Esophagus (tissue), 2 donors: ENCODE measurements at regions not wholly inside any gene's neighbourhood (a gene's known extent, or its start where the extent isn't known, plus 50 kb on each side); places are given as distances from the start of the nearest gene placed in this dataset.

Experiments
- H3K27ac ChIP-seq, 2 donors: one replicate each; pipeline ENCODE4 v1.5.1; 2013; ENCODE audit warnings: low read depth in 2 of 2, mild to moderate bottlenecking in 2 of 2, inconsistent platforms in 1 of 2, low read length in 1 of 2, moderate library complexity in 1 of 2
- H3K27me3 ChIP-seq, 2 donors: one replicate each; pipeline ENCODE4 v1.6.1; 2013; ENCODE audit warnings: low read length in 2 of 2, control low read depth in 1 of 2, mild to moderate bottlenecking in 1 of 2; ENCODE audit not compliant: insufficient read depth in 2 of 2, control insufficient read depth in 1 of 2
- H3K36me3 ChIP-seq, 2 donors: one replicate each; pipeline ENCODE4 v1.6.1; 2013; ENCODE audit warnings: low read length in 1 of 2; ENCODE audit not compliant: control insufficient read depth in 2 of 2, insufficient read depth in 2 of 2
- H3K4me1 ChIP-seq, 2 donors: one replicate each; pipeline ENCODE4 v1.6.1; 2013; ENCODE audit warnings: low read length in 1 of 2; ENCODE audit not compliant: control insufficient read depth in 2 of 2, insufficient read depth in 2 of 2
- H3K4me3 ChIP-seq, 2 donors: one replicate each; pipeline ENCODE4 v1.5.1; 2013; ENCODE audit warnings: low read length in 2 of 2, mild to moderate bottlenecking in 2 of 2, low read depth in 1 of 2, moderate library complexity in 1 of 2
- H3K9me3 ChIP-seq, 2 donors: one replicate each; pipeline ENCODE4 v1.6.1; 2013; ENCODE audit warnings: mild to moderate bottlenecking in 2 of 2, low read depth in 1 of 2, low read length in 1 of 2, moderate library complexity in 1 of 2; ENCODE audit not compliant: control insufficient read depth in 2 of 2, insufficient read depth in 1 of 2
- WGBS, 2 donors: extraction: QIAGEN DNeasy Blood & Tissue Kit; methylation state at CpG; one replicate each; pipeline ENCODE4 v1.1.7; 2013; 5-methylcytosine and 5-hydroxymethylcytosine counted together
- donor health status: healthy with polysubstance abuse.
- donor health status: Bipolar disorder and iron deficiency.

DNA sequence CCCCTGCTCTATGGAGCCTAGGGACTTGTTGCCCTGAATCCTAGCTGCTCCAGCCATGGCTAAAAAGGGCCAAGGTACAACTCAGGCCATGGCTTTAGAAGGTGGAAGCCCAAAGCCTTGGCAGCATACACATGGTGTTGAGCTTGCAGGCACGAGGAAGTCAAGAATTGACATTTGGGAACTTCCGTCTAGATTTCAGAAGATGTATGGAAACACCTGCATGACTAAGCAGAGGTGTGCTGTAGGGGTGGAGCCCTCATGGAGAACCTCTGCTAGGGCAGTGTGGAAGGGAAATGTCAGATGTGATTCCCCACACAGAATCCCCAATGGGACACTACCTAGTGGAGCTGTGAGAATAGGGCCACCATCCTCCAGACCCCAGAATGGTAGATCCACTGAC is 95.1 kb upstream of the TMEM170B start:
- no peaks in the 10 kb centered on the region for H3K36me3 ChIP-seq
- H3K27ac ChIP-seq: no peak overlapping the region
- no peaks in the 10 kb centered on the region for H3K4me1 ChIP-seq
- WGBS, 2 donors: 67 to 77% methylated on average over 2 of the region's 2 CpGs
- no peak overlapping the region for H3K4me3 ChIP-seq
- H3K9me3 ChIP-seq: no peaks in the 10 kb centered on the region
- H3K27me3 ChIP-seq: no peaks in the 10 kb centered on the region

DNA sequence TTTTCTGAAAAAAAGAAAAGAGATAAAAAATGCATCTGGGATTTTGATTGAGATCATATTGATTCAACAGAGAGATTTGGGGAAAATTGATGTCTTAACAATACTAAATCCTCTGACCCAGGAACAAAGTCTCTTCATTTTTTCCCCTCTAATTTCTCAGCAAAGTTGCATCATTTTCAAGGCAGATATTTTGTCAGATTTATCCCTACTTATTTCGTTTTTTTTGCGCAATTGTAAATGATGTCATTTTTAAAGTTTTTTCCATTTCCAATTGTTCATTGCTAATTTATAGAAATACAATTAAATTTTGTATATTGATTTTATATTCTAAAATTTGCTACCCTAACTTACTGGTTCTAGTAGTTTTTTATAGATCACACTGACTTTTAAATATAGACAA is 97.7 kb upstream of the TMEM170B start:
- no peaks in the 10 kb centered on the region for H3K27me3 ChIP-seq
- H3K36me3 ChIP-seq: no peaks in the 10 kb centered on the region
- WGBS, 2 donors: 84 to 87% methylated on average over 2 of the region's 2 CpGs
- no peak overlapping the region for H3K4me3 ChIP-seq
- H3K27ac ChIP-seq: no peak overlapping the region
- H3K9me3 ChIP-seq: no peaks in the 10 kb centered on the region
- H3K4me1 ChIP-seq: no peaks in the 10 kb centered on the region

DNA sequence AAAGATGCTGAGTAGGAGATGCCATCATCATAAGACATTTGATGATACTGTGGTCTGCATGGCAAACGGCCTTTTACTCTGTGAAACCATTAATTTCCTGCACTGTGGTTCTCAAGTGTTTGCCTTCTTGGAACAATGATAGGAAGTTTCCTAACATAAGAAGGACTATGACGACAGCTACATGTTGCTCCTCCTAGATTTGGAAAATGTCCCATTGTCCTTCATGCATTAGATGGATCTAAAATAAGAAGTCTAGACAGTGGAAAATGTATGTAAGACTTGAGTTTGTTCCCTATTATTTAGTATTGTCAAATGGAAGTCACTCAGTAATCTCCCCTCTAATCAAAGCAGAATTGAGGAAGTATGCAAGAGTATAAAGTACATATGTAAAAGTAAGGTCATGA is 98.5 kb upstream of the TMEM170B start:
- no peak overlapping the region for H3K27ac ChIP-seq
- 42 to 50% methylated on average over 2 of the region's 2 CpGs for WGBS, 2 donors

DNA sequence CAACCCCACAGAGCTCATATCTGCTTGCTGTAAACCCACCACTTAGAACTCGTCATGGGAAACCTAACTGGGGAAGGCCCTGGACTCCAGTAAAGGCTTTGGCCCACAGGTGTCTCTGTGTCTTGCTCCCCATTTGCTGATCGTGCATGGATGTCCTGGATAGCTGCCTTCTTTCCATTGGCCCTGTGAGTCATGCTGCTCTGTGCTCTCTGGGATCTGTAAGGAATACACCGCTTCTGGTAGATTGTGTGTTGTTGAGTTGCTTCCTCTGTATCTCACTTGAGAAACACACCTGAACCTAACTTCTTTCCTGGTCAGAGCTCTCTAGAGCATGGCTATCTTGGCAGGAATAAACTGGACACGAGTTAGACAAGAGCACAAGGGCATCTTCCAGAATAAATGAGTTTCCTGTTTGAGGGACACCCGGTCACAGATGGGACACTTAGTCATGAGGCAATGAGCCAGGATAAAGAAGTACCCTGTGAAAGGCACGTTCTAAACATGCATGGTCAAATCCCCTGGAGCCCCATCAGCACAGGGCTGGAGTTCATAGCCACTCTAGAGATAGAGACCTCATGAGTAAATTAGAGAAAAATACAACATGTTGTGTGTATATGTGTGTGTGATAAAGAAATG is 99.6 kb upstream of the TMEM170B start:
- WGBS, 2 donors: 61 to 67% methylated on average over 6 of the region's 6 CpGs
- Histone ChIP-seq H3K27me3 (no peaks in the 10 kb centered on the region), H3K4me3 (no peak overlapping the region), H3K9me3 (no peaks in the 10 kb centered on the region), H3K4me1 (no peaks in the 10 kb centered on the region), H3K36me3 (no peaks in the 10 kb centered on the region), H3K27ac (peak overlapping the region in 1 of 2 donors; percentile 17)

More for the DNA sequence above, 98.5 kb upstream of the TMEM170B start:
- Histone ChIP-seq H3K36me3 (no peaks in the 10 kb centered on the region), H3K4me3 (no peak overlapping the region), H3K4me1 (no peaks in the 10 kb centered on the region), H3K9me3 (no peaks in the 10 kb centered on the region), H3K27me3 (no peaks in the 10 kb centered on the region)

DNA sequence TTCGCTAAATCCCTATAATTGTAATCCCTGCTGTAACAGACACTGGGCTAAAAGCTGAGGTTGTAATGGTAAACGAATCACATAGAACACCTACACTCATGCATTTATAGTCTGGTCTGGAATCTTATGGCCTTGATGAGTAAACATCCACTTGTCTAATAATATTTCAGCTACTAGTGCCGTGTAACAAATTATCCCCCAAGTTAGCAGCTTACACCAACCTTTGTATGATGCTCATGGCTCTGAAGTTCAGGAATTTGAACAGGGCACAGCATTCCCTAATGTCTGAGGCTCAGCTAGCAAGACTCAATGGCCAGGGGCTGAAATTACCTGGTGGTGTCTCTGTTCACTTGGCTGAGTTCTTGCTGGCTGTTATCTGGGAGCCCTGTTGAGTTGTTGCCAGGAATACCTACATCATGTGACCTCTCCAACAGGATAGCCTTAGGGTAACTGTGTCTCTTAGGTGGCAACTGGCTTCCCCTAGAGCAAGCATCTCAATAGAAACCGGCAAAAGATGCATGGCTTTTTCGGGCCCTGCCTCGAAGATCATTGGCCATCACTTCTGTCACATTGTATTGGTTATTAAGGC is 100.9 kb upstream of the TMEM170B start:
- H3K27ac ChIP-seq: no peak overlapping the region
- WGBS, 2 donors: 95 to 96% methylated on average over 6 of the region's 6 CpGs
- no peaks in the 10 kb centered on the region for H3K27me3 ChIP-seq
- no peak overlapping the region for H3K4me3 ChIP-seq
- H3K36me3 ChIP-seq: no peaks in the 10 kb centered on the region
- H3K4me1 ChIP-seq: no peaks in the 10 kb centered on the region
- H3K9me3 ChIP-seq: no peaks in the 10 kb centered on the region

DNA sequence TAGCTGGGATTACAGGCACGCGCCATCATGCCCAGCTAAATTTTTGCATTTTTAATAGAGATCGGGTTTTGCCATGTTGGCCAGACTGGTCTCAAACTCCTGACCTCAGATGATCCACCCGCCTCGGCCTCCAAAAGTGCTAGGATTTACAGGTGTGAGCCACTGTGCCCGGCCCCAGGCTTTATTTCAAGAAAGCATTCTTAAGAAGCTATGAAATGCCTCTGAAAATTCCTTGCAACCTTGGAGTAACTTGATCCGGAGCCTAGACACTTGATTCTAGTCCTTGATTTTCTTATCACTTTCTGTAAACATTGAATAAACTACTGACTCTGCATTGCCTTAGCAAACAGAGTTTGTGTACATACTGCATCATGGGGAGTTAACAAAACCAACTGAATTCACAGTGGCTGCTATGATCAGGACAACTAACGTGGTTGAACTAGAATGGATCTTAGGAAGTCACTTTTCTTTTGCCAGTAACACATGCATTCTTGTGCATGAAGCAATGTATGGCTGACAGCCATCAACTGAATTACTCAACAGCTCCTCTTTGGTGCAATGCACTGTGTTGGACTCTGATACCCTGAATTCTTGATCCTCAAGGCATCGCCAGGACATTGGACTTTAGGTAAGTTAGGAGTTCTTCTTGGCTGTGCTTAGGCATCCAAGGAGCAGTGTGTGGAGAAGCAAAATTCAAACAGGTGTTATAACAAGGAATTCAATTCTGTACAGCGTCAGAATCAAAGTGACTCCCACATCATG is 102.8 kb upstream of the TMEM170B start:
- Histone ChIP-seq H3K9me3 (no peaks in the 10 kb centered on the region), H3K27ac (no peak overlapping the region), H3K36me3 (no peaks in the 10 kb centered on the region), H3K4me1 (no peaks in the 10 kb centered on the region), H3K27me3 (no peaks in the 10 kb centered on the region), H3K4me3 (no peak overlapping the region)
- 67 to 70% methylated on average over 10 of the region's 10 CpGs for WGBS, 2 donors

DNA sequence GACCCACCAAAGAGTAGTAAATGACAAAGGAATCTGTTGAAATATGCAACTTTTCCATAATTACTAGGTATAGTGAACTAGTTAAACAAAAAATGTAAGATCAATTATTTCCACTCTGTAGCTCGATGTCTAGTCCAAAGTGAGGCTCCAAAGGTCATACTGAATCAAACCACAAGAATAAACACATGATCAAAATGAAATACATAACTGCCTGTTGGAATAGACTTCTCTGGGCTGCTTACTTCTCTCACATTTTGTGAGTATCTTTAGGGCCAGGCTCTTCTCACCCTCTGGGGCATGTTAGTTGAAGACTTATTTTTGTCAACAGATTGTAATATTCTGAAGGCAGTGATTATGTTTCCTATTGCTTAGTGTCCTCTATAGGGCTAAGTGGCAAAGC is 103.7 kb upstream of the TMEM170B start:
- 41% methylated on average over 1 of the region's 1 CpG for WGBS, 2 donors
- H3K4me1 ChIP-seq: no peaks in the 10 kb centered on the region
- H3K27ac ChIP-seq: no peak overlapping the region
- H3K36me3 ChIP-seq: no peaks in the 10 kb centered on the region
- no peaks in the 10 kb centered on the region for H3K9me3 ChIP-seq
- H3K4me3 ChIP-seq: no peak overlapping the region
- no peaks in the 10 kb centered on the region for H3K27me3 ChIP-seq

DNA sequence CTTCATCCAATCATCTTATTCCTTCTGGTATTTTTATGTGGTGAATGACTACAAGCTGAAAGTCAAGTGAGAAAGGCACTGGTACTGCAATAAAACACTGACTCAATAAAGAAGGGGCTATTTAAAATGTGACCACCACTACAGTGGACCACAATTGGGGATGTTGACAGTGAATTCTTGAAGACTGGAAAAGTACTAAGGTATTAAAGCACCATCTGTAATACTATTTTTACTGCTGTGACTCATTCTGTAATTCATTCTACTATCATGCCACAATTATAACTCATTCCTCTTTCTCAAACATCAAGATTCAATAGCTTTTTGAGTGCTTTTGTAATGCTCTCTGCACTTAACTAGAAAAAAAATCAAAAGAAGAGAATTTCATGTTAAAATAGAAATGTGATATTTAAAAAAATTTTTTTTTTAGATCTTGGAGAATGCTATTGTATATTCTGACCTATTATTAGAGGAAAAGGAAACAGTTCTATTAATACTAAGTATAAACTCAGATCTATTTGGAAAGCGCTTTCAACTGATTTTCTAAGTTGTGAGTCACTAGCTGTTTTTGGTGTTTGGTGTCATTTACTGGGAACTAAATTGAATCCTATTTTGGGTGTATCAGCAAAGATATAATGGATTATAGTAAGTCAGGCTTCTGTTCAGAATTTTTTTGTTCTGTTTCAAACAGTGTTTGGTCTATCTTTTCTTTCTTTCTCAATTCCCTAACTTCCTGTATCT is 104.7 kb upstream of the TMEM170B start:
- Histone ChIP-seq H3K27me3 (no peaks in the 10 kb centered on the region), H3K9me3 (no peaks in the 10 kb centered on the region), H3K4me1 (no peaks in the 10 kb centered on the region), H3K4me3 (no peak overlapping the region), H3K36me3 (no peaks in the 10 kb centered on the region), H3K27ac (no peak overlapping the region)
- 57 to 73% methylated on average over 1 of the region's 1 CpG for WGBS, 2 donors

DNA sequence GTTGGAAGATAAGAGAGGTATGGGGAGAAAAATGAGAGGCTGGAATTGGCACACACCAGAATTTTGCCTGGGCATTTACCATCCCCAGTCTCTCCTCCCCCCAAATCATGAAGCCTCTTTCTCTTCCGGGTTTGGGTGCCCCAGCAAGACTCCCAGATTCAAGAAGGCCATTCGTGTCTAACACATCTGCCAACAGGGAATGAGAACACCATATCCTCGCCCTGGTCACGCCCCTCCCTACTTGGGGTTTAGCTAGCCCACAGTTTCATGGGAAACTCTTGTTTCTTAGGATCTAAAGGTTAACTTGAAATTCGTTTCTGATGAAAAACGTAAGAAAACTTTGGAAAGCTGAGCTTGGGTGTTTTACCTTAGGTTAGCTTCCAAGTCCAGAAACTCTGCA is 105.5 kb upstream of the TMEM170B start:
- Histone ChIP-seq H3K4me1 (no peaks in the 10 kb centered on the region), H3K36me3 (no peaks in the 10 kb centered on the region), H3K27me3 (no peaks in the 10 kb centered on the region), H3K9me3 (no peaks in the 10 kb centered on the region), H3K27ac (no peak overlapping the region), H3K4me3 (no peak overlapping the region)
- 90% methylated on average over 6 of the region's 6 CpGs for WGBS, 2 donors
